ENCODE measurements at regions not wholly inside any gene's neighbourhood (a gene's known extent, or its start where the extent isn't known, plus 50 kb on each side); places are given as distances from the start of the nearest gene placed in this dataset.

DNA sequence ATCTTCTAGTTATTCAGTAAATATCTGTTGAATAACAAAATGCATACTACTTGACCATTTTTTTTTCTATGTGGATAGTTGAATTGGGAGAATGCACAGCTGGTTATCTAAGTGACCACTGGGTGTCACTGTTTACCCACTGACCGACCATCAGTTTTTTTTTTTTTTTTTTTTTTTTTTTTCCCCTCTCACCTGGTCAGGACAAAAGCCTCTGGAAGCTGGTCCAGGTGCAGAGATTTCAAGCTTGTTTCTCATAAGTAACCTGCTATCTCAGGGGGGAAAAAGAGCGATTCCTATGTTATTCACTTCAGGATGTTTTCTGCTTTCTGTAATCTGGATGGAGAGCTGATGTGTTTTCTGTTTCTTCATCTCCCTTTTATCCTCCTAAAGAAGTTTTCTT is 256.0 kb downstream of the DCDC2C start (continued):
- TF ChIP-seq, protein P1, sequence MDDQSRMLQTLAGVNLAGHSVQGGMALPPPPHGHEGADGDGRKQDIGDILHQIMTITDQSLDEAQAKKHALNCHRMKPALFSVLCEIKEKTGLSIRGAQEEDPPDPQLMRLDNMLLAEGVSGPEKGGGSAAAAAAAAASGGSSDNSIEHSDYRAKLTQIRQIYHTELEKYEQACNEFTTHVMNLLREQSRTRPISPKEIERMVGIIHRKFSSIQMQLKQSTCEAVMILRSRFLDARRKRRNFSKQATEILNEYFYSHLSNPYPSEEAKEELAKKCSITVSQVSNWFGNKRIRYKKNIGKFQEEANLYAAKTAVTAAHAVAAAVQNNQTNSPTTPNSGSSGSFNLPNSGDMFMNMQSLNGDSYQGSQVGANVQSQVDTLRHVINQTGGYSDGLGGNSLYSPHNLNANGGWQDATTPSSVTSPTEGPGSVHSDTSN (IDR thresholded peaks at IDR 0.05; ENCODE audit: insufficient replicate concordance, low read depth, low read length) = no peak
- TF ChIP-seq RAD21 (IDR thresholded peaks at IDR 0.05; ENCODE audit: insufficient read depth, low read depth, low read length) = peak; percentile 85
- no peak for TF ChIP-seq ESRRA (IDR thresholded peaks at IDR 0.05; ENCODE audit: low read length)
- no peak for TF ChIP-seq POLR2A (IDR thresholded peaks at IDR 0.05; ENCODE audit: low read depth, low read length)
- no peak for TF ChIP-seq SIN3A (IDR thresholded peaks at IDR 0.05; ENCODE audit: low read depth, low read length)
- no peak for TF ChIP-seq NFIC (IDR thresholded peaks at IDR 0.05; ENCODE audit: low read depth, low read length)
- TF ChIP-seq MTA3 (IDR thresholded peaks at IDR 0.05; ENCODE audit: borderline replicate concordance, low read length) = no peak

DNA sequence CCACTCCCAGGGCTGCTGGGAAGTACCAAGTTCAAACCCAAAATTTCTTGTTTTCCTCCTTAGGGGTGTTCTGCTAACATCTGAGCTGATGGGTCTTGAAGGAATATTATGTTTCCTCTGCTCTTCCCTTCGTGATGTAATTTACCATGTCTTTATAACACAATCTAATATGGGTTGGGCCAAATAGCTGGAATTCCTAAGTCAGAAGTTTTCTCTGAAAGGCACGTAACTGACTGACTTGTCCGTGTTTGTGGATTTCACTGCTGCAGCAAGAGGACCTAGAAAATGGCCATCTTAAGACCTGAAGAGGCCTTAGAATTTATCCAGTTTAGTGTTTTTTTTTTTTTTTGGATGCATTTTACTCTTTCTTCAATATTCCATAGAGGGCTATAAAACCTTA is 256.7 kb downstream of the DCDC2C start:
- Histone ChIP-seq H3K27me3 (replicated peaks in 1 of 2; ENCODE audit: control insufficient read depth in 2 of 2, insufficient read depth in 2 of 2, low read length in 1 of 2) (no peaks in the 10 kb centered on the region), H3K4me2 (ENCODE audit: control insufficient read depth, insufficient read depth) (no peak overlapping the region), H3K79me2 (ENCODE audit: control insufficient read depth, insufficient read depth, low read length) (no peaks in the 10 kb centered on the region), H2AFZ (ENCODE audit: control insufficient read depth, low read depth, low read length) (no peak overlapping the region), H3K4me3 (no peak overlapping the region), H3K27ac (ENCODE audit: control insufficient read depth, insufficient read depth) (no peak overlapping the region), H3K9me3 (replicated peaks; ENCODE audit: control insufficient read depth, insufficient read depth, low read length) (no peaks in the 10 kb centered on the region), H3K9ac (ENCODE audit: control insufficient read depth, insufficient read depth, low read length) (no peak overlapping the region), H3K36me3 (ENCODE audit: control insufficient read depth in 2 of 2, insufficient read depth in 2 of 2, low read length in 1 of 2) (no peaks in the 10 kb centered on the region), H3K4me1 (ENCODE audit: control insufficient read depth, insufficient read depth, low read length) (no peaks in the 10 kb centered on the region), H4K20me1 (ENCODE audit: control insufficient read depth, insufficient read depth) (no peaks in the 10 kb centered on the region)
- ATAC-seq (no peak), DNase-seq (ENCODE audit: low read depth, low spot score) (no peak), FAIRE-seq (no peak)
- ChIA-PET POLR2A (interaction anchor here (0.6 kb wide), 1 partner anchor 302 kb away, joined by 4 read pairs; no protein-coding TSS in a partner anchor), CTCF (interaction anchor here (0.6 to 2.4 kb wide), 8 partner anchors 19 to 1957 kb away, joined by 3 to 14 read pairs (median 4); no protein-coding TSS in a partner anchor), SMC1A (ENCODE audit: uncharacterized antibody, unreplicated experiment) (interaction anchor here (0.7 to 0.8 kb wide), 2 partner anchors 1405 to 1971 kb away, joined by 4 read pairs; no protein-coding TSS in a partner anchor), RAD21 (ENCODE audit: unreplicated experiment) (interaction anchor here (0.7 to 1.7 kb wide), 3 partner anchors 1372 to 1955 kb away, joined by 3 read pairs; no protein-coding TSS in a partner anchor)
- BruUV-seq (replicated peaks) = no TSS peak
- in situ Hi-C loops (cut with MboI) = loop anchor here (25.0 kb wide), 1 partner anchor 1402 kb away; no protein-coding TSS in a partner anchor
- TF ChIP-seq, protein P2, sequence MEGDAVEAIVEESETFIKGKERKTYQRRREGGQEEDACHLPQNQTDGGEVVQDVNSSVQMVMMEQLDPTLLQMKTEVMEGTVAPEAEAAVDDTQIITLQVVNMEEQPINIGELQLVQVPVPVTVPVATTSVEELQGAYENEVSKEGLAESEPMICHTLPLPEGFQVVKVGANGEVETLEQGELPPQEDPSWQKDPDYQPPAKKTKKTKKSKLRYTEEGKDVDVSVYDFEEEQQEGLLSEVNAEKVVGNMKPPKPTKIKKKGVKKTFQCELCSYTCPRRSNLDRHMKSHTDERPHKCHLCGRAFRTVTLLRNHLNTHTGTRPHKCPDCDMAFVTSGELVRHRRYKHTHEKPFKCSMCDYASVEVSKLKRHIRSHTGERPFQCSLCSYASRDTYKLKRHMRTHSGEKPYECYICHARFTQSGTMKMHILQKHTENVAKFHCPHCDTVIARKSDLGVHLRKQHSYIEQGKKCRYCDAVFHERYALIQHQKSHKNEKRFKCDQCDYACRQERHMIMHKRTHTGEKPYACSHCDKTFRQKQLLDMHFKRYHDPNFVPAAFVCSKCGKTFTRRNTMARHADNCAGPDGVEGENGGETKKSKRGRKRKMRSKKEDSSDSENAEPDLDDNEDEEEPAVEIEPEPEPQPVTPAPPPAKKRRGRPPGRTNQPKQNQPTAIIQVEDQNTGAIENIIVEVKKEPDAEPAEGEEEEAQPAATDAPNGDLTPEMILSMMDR (IDR thresholded peaks at IDR 0.05 in 2 of 3, conservative IDR thresholded peaks at IDR 0.05 in 1 of 3; ENCODE audit: control insufficient read depth in 2 of 3, extremely low read depth in 1 of 3, insufficient read depth in 1 of 3, low read depth in 3 of 3, low read length in 3 of 3) = no peak
- TF ChIP-seq MTA3 (IDR thresholded peaks at IDR 0.05; ENCODE audit: borderline replicate concordance, low read length) = no peak
- no peak for TF ChIP-seq TCF12 (IDR thresholded peaks at IDR 0.05; ENCODE audit: low read depth, low read length)
- TF ChIP-seq, protein P3, sequence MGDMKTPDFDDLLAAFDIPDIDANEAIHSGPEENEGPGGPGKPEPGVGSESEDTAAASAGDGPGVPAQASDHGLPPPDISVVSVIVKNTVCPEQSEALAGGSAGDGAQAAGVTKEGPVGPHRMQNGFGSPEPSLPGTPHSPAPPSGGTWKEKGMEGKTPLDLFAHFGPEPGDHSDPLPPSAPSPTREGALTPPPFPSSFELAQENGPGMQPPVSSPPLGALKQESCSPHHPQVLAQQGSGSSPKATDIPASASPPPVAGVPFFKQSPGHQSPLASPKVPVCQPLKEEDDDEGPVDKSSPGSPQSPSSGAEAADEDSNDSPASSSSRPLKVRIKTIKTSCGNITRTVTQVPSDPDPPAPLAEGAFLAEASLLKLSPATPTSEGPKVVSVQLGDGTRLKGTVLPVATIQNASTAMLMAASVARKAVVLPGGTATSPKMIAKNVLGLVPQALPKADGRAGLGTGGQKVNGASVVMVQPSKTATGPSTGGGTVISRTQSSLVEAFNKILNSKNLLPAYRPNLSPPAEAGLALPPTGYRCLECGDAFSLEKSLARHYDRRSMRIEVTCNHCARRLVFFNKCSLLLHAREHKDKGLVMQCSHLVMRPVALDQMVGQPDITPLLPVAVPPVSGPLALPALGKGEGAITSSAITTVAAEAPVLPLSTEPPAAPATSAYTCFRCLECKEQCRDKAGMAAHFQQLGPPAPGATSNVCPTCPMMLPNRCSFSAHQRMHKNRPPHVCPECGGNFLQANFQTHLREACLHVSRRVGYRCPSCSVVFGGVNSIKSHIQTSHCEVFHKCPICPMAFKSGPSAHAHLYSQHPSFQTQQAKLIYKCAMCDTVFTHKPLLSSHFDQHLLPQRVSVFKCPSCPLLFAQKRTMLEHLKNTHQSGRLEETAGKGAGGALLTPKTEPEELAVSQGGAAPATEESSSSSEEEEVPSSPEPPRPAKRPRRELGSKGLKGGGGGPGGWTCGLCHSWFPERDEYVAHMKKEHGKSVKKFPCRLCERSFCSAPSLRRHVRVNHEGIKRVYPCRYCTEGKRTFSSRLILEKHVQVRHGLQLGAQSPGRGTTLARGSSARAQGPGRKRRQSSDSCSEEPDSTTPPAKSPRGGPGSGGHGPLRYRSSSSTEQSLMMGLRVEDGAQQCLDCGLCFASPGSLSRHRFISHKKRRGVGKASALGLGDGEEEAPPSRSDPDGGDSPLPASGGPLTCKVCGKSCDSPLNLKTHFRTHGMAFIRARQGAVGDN (IDR thresholded peaks at IDR 0.05) = no peak
- TF ChIP-seq, protein P4, sequence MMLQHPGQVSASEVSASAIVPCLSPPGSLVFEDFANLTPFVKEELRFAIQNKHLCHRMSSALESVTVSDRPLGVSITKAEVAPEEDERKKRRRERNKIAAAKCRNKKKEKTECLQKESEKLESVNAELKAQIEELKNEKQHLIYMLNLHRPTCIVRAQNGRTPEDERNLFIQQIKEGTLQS (IDR thresholded peaks at IDR 0.05; ENCODE audit: borderline replicate concordance, extremely low read depth, low read depth, low read length) = no peak
- no peak for TF ChIP-seq BACH1 (IDR thresholded peaks at IDR 0.05; ENCODE audit: borderline replicate concordance)
- TF ChIP-seq CBX5 (IDR thresholded peaks at IDR 0.05; ENCODE audit: low read depth) = no peak
- intact Hi-C loops (cut with micrococcal nuclease; ENCODE audit: unreplicated experiment) = no loop called here
- 20% methylated on average over 3 of the region's 3 CpGs for WGBS (ENCODE audit: insufficient coverage, insufficient replicate concordance, low lambda C conversion rate, missing lambda C conversion rate)

Data from GM12878 (cell line).